Thyroid gland (tissue), 4 donors: ENCODE measurements at regions not wholly inside any gene's neighbourhood (a gene's known extent, or its start where the extent isn't known, plus 50 kb on each side); places are given as distances from the start of the nearest gene placed in this dataset.

Experiments
- POLR2A ChIP-seq, 2 donors: fragments of 450-650 bp; IDR thresholded peaks; one replicate each; pipeline ENCODE4 v1.6.1; 2017; ENCODE audit warnings: antibody characterized with exemption in 2 of 2, mild to moderate bottlenecking in 2 of 2, moderate library complexity in 1 of 2
- TF ChIP-seq, protein P1 (sequence below), 6 experiments: fragments of 200-600 bp in 3 of 6; fragments of 450-650 bp in 3 of 6; sonication (generic) in 3 of 6; IDR thresholded peaks; one replicate each; pipeline ENCODE4 v1.5.1; 2016 to 2019; ENCODE audit warnings: antibody characterized with exemption in 6 of 6, mild to moderate bottlenecking in 2 of 6, inconsistent platforms in 1 of 6, moderate library complexity in 1 of 6

DNA sequence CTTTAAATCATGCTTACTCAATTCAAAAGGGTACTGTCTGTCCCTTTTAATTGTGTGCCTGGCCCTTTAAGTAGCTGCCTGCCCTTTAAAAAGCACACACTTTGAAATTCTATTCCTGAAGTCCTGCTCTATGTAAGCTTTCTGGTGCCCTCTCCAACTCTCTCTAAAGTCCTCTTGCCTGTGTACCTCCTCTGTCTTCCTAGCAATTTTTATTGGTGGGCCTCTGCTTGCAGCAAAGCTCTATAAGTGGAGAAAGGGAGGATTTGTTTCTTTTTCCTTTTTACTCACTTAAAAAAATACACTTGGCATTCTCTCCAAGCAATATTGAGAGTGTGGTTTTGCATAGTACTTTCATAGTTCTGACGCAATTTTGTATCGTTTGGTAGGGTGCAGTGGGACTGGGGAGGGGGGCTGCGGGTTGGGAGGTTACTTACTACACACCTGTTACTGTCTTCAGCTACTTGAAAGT is 135.4 kb downstream of the LMO4 start:
- TF ChIP-seq, protein P1, sequence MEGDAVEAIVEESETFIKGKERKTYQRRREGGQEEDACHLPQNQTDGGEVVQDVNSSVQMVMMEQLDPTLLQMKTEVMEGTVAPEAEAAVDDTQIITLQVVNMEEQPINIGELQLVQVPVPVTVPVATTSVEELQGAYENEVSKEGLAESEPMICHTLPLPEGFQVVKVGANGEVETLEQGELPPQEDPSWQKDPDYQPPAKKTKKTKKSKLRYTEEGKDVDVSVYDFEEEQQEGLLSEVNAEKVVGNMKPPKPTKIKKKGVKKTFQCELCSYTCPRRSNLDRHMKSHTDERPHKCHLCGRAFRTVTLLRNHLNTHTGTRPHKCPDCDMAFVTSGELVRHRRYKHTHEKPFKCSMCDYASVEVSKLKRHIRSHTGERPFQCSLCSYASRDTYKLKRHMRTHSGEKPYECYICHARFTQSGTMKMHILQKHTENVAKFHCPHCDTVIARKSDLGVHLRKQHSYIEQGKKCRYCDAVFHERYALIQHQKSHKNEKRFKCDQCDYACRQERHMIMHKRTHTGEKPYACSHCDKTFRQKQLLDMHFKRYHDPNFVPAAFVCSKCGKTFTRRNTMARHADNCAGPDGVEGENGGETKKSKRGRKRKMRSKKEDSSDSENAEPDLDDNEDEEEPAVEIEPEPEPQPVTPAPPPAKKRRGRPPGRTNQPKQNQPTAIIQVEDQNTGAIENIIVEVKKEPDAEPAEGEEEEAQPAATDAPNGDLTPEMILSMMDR (IDR thresholded peaks at IDR 0.05) = peak in 1 of 6 experiments; percentile 26
- peak in 1 of 2 donors; percentile 8 for TF ChIP-seq POLR2A (IDR thresholded peaks at IDR 0.05)
